Panc1 (cell line): ENCODE measurements at regions not wholly inside any gene's neighbourhood (a gene's known extent, or its start where the extent isn't known, plus 50 kb on each side); places are given as distances from the start of the nearest gene placed in this dataset.

Experiments used
- CTCF ChIP-seq: fragments of 450-650 bp; IDR thresholded peaks from 2 replicates; pipeline ENCODE4 v1.5.1; 2017; ENCODE audit warnings: mild to moderate bottlenecking
- POLR2AphosphoS5 ChIP-seq: IDR thresholded peaks from 2 replicates; pipeline ENCODE4 v1.6.1; 2012; ENCODE audit warnings: mild to moderate bottlenecking, low read depth, low read length, moderate library complexity
- REST ChIP-seq, 2 experiments: IDR thresholded peaks; 2 replicates each; pipeline ENCODE4 v1.6.1; 2011 to 2012; ENCODE audit warnings: low read depth in 2 of 2, control low read depth in 1 of 2, low read length in 1 of 2, mild to moderate bottlenecking in 1 of 2, moderate library complexity in 1 of 2; ENCODE audit not compliant: insufficient read depth in 1 of 2
- SIN3A ChIP-seq: IDR thresholded peaks from 2 replicates; pipeline ENCODE4 v1.6.1; 2012; ENCODE audit warnings: low read depth, mild to moderate bottlenecking, low read length, moderate library complexity, borderline replicate concordance; ENCODE audit not compliant: insufficient read depth
- TCF7L2 ChIP-seq: IDR thresholded peaks from 2 replicates; pipeline ENCODE4 v1.6.1; 2011; ENCODE audit warnings: mild to moderate bottlenecking, low read depth, low read length, inconsistent platforms

GRCh38 chr1:30286241-30286987, 437.0 kb downstream of the MATN1 start:
- TF ChIP-seq CTCF = no peak
- TF ChIP-seq REST (IDR thresholded peaks at IDR 0.05; ENCODE audit: insufficient read depth in 1 of 2, low read depth in 2 of 2, low read length in 1 of 2) = no peak
- no peak for TF ChIP-seq SIN3A
- no peak for TF ChIP-seq POLR2AphosphoS5
- TF ChIP-seq TCF7L2 = no peak
